Mesenchymal stem cell (in vitro differentiated cells and primary cell): ENCODE measurements at regions not wholly inside any gene's neighbourhood (a gene's known extent, or its start where the extent isn't known, plus 50 kb on each side); places are given as distances from the start of the nearest gene placed in this dataset.

Experiments
- DNase-seq: peaks from one replicate; pipeline ENCODE4 v3.0.0-alpha.2; 2013
- H2AFZ ChIP-seq: one replicate; pipeline ENCODE4 v1.6.1; 2013; ENCODE audit warnings: low read depth, mild to moderate bottlenecking, control low read depth, inconsistent platforms, low read length, moderate library complexity
- H2AK5ac ChIP-seq: 2 replicates; pipeline ENCODE4 v1.6.1; 2013; ENCODE audit warnings: low read length, moderate library complexity, mild to moderate bottlenecking, inconsistent platforms; ENCODE audit not compliant: severe bottlenecking
- H2BK120ac ChIP-seq: one replicate; pipeline ENCODE4 v1.6.1; 2013; ENCODE audit warnings: low read depth, mild to moderate bottlenecking, inconsistent platforms, low read length, moderate library complexity
- H2BK12ac ChIP-seq, 2 experiments: one replicate each; pipeline ENCODE4 v1.6.1; 2013; ENCODE audit warnings: inconsistent platforms in 2 of 2, low read length in 2 of 2, mild to moderate bottlenecking in 2 of 2, moderate library complexity in 2 of 2, control low read depth in 1 of 2
- H2BK15ac ChIP-seq: one replicate; pipeline ENCODE4 v1.6.1; 2013; ENCODE audit warnings: mild to moderate bottlenecking, low read depth, inconsistent platforms; ENCODE audit not compliant: poor library complexity, severe bottlenecking
- H2BK5ac ChIP-seq: 2 replicates; pipeline ENCODE4 v1.6.1; 2013; ENCODE audit warnings: low read depth, mild to moderate bottlenecking, low read length, control low read depth, inconsistent platforms; ENCODE audit not compliant: poor library complexity, severe bottlenecking
- H3K14ac ChIP-seq, 2 experiments: one replicate each; pipeline ENCODE4 v1.6.1; 2013; ENCODE audit warnings: inconsistent platforms in 2 of 2, low read length in 2 of 2, control low read depth in 1 of 2, mild to moderate bottlenecking in 1 of 2, moderate library complexity in 1 of 2
- H3K18ac ChIP-seq, 2 experiments: one replicate each; pipeline ENCODE4 v1.6.1; 2013; ENCODE audit warnings: inconsistent platforms in 2 of 2, low read length in 2 of 2, control low read depth in 1 of 2, low read depth in 1 of 2, mild to moderate bottlenecking in 1 of 2
- H3K23ac ChIP-seq, 2 experiments: one replicate each; pipeline ENCODE4 v1.6.1; 2013; ENCODE audit warnings: inconsistent platforms in 2 of 2, low read length in 2 of 2, mild to moderate bottlenecking in 2 of 2, moderate library complexity in 2 of 2, control low read depth in 1 of 2
- H3K27ac ChIP-seq: 2 replicates; pipeline ENCODE4 v1.5.1; 2013; ENCODE audit warnings: mild to moderate bottlenecking, moderate library complexity, low read length, control low read depth, inconsistent platforms; ENCODE audit not compliant: poor library complexity, severe bottlenecking
- H3K27me3 ChIP-seq, 2 experiments: 2 replicates each; pipeline versions ENCODE4 v1.6.1 to v1.7.0; 2013; ENCODE audit warnings: low read length in 2 of 2, mild to moderate bottlenecking in 2 of 2, moderate library complexity in 2 of 2, control low read depth in 1 of 2, inconsistent platforms in 1 of 2; ENCODE audit not compliant: control insufficient read depth in 1 of 2, insufficient read depth in 1 of 2
- H3K36me3 ChIP-seq, 2 experiments: 2 replicates each; pipeline versions ENCODE4 v1.6.1 to v1.7.0; 2013; ENCODE audit warnings: low read length in 2 of 2, control low read depth in 1 of 2, inconsistent platforms in 1 of 2, low read depth in 1 of 2, mild to moderate bottlenecking in 1 of 2; ENCODE audit not compliant: insufficient read depth in 2 of 2, control insufficient read depth in 1 of 2
- H3K4ac ChIP-seq, 2 experiments: one replicate each; pipeline ENCODE4 v1.6.1; 2013; ENCODE audit warnings: inconsistent platforms in 2 of 2, low read length in 2 of 2, mild to moderate bottlenecking in 2 of 2, moderate library complexity in 2 of 2, control low read depth in 1 of 2, low read depth in 1 of 2
- H3K4me1 ChIP-seq: 2 replicates; pipeline ENCODE4 v1.6.1; 2013; ENCODE audit warnings: low read depth, low read length, control low read depth; ENCODE audit not compliant: control insufficient read depth, insufficient read depth
- H3K4me2 ChIP-seq: 2 replicates; pipeline ENCODE4 v1.6.1; 2013; ENCODE audit warnings: low read length, mild to moderate bottlenecking, inconsistent platforms; ENCODE audit not compliant: poor library complexity, severe bottlenecking
- H3K4me3 ChIP-seq, 2 experiments: 2 replicates each; pipeline versions ENCODE4 v1.5.1 to v1.7.0; 2013; ENCODE audit warnings: low read length in 2 of 2, mild to moderate bottlenecking in 2 of 2, control low read depth in 1 of 2, low read depth in 1 of 2; ENCODE audit not compliant: insufficient read depth in 1 of 2
- H3K79me1 ChIP-seq: replicated peaks from 2 replicates; pipeline ENCODE4 v1.6.1; 2013; ENCODE audit warnings: mild to moderate bottlenecking, control low read depth, low read length, inconsistent platforms; ENCODE audit not compliant: poor library complexity, severe bottlenecking
- H3K9ac ChIP-seq: 2 replicates; pipeline ENCODE4 v1.7.0; 2013; ENCODE audit warnings: mild to moderate bottlenecking, low read length, moderate library complexity
- H3K9me3 ChIP-seq: 2 replicates; pipeline ENCODE4 v1.7.0; 2013; ENCODE audit warnings: mild to moderate bottlenecking, low read length; ENCODE audit not compliant: control insufficient read depth
- H4K8ac ChIP-seq: one replicate; pipeline ENCODE4 v1.6.1; 2013; ENCODE audit warnings: inconsistent platforms, mild to moderate bottlenecking, low read length, moderate library complexity
- H4K91ac ChIP-seq: one replicate; pipeline ENCODE4 v1.6.1; 2013; ENCODE audit warnings: mild to moderate bottlenecking, low read length, inconsistent platforms
- WGBS: methylation state at CpG from one replicate; pipeline ENCODE4 v1.1.7; 2013; ENCODE audit warnings: mixed read lengths; 5-methylcytosine and 5-hydroxymethylcytosine counted together

DNA sequence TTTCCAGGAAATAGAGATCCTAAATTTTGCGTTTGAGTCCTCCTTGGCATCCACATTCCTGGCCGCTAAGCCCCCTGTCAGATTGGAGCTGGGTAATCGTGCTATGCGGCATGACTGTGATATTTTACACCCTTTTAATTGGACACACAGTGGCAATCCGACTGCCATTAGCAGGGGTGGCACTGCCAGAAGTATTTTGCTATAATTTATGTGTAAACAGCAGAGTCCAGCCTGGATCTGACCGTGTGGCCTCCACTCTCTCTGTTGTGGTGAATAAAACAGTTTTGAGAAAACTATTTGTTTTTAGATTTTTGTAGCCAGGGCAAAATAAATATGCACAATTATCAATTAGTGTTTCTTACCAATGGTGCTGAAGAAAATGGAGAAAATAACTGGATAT is 281.0 kb upstream of the IRX2 start:
- Histone ChIP-seq H2AFZ (no peak overlapping the region), H4K91ac (no peak overlapping the region), H3K9me3 (peaks cover 4% of the 10 kb centered on the region), H3K23ac (no peak overlapping the region), H2AK5ac (no peak overlapping the region), H3K4me1 (no peaks in the 10 kb centered on the region), H2BK120ac (no peak overlapping the region), H2BK15ac (no peak overlapping the region), H3K9ac (no peak overlapping the region), H2BK12ac (no peak overlapping the region), H3K4me3 (no peak overlapping the region), H3K14ac (no peak overlapping the region), H3K27ac (no peak overlapping the region), H4K8ac (no peak overlapping the region), H3K18ac (no peak overlapping the region), H3K4ac (no peak overlapping the region), H3K79me1 (no peaks in the 10 kb centered on the region), H3K36me3 (no peaks in the 10 kb centered on the region), H3K4me2 (no peak overlapping the region), H3K27me3 (no peaks in the 10 kb centered on the region), H2BK5ac (no peak overlapping the region)
- WGBS = 57% methylated on average over 6 of the region's 6 CpGs
- DNase-seq = no peak

DNA sequence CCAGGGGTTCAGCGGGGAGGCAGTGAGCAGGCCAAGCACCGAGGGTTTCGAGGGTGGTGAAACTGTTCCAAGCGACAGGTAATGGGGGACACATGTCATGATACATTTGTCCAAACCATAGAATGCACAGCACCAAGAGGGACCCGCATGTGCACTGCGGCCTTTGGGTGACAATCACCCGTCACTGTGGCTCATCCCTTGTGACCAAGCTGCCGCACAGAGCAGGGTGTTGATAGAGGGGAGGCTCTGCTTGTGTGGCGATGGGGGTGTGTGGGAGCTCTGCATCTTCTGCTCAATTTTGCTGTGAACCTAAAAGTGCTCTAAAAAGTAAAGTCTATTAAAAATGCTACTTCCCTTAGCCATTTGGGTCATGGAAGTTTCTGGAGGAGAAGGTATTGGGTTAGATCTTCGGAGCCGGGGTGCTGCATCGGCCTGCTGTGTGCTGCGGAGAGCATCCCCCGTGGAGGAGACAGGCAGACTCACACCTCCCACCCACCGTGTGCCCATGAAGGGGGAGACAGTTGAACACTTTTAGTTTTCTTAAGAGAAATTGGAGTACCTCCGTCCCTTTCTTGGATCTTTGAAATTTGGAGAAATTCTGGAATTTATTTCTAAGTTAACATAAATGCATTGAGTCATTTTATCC is 280.4 kb upstream of the IRX2 start:
- H3K4me2 ChIP-seq = no peak overlapping the region
- peaks cover 4% of the 10 kb centered on the region for H3K9me3 ChIP-seq
- H3K14ac ChIP-seq = no peak overlapping the region
- no peak overlapping the region for H3K4ac ChIP-seq
- no peak overlapping the region for H2BK12ac ChIP-seq
- H3K27me3 ChIP-seq = no peaks in the 10 kb centered on the region
- H2AFZ ChIP-seq = no peak overlapping the region
- H2BK15ac ChIP-seq = no peak overlapping the region
- H4K8ac ChIP-seq = no peak overlapping the region
- no peak overlapping the region for H3K4me3 ChIP-seq
- H3K27ac ChIP-seq = no peak overlapping the region
- H3K9ac ChIP-seq = no peak overlapping the region
- 87% methylated on average over 11 of the region's 16 CpGs for WGBS
- no peak for DNase-seq
- no peak overlapping the region for H2AK5ac ChIP-seq
- H3K18ac ChIP-seq = no peak overlapping the region
- no peaks in the 10 kb centered on the region for H3K36me3 ChIP-seq
- H4K91ac ChIP-seq = no peak overlapping the region
- no peak overlapping the region for H2BK5ac ChIP-seq
- H3K4me1 ChIP-seq = no peaks in the 10 kb centered on the region
- H2BK120ac ChIP-seq = no peak overlapping the region
- no peaks in the 10 kb centered on the region for H3K79me1 ChIP-seq
- H3K23ac ChIP-seq = no peak overlapping the region

DNA sequence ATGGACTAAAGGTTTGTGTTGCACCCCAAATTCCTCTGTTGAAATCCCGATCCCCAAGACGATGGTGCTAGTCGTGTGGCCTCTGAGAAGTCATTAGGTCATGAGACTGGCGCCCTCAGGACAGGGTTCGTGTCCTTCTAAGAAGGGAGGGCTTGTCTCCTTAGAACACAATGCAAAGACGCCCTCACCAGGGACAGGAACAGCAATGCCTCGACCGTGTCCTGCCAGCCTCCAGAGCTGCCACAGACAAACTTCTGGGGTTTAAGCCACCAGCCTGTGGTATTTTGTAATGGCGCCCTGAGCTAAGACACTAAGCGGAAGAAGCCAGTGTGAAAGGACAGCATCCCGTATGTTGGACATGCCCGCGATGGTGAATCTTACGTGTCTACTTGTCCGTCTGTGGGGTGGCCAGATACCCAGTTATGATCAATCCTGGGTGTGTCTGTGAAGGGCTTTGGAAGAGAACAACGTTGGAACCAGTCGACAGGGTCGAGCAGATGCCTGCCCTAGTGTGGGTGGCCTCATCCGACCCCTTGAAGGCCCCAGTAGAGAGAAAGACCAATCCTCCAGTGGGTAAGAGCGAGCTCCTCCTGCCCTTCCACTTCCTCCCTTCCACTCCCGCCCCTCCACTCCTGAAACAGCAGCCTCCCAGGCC is 279.2 kb upstream of the IRX2 start:
- no peak overlapping the region for H3K4me3 ChIP-seq
- H3K79me1 ChIP-seq = no peaks in the 10 kb centered on the region
- H3K36me3 ChIP-seq = no peaks in the 10 kb centered on the region
- no peak overlapping the region for H2BK15ac ChIP-seq
- 85% methylated on average over 21 of the region's 21 CpGs for WGBS
- H2AK5ac ChIP-seq = no peak overlapping the region
- H3K27me3 ChIP-seq = no peaks in the 10 kb centered on the region
- H2BK120ac ChIP-seq = no peak overlapping the region
- H3K4me2 ChIP-seq = no peak overlapping the region
- H4K91ac ChIP-seq = no peak overlapping the region
- no peak overlapping the region for H4K8ac ChIP-seq
- H3K14ac ChIP-seq = no peak overlapping the region
- no peak overlapping the region for H3K4ac ChIP-seq
- no peak overlapping the region for H2BK5ac ChIP-seq
- no peak overlapping the region for H3K9ac ChIP-seq
- no peak overlapping the region for H3K23ac ChIP-seq
- H3K27ac ChIP-seq = no peak overlapping the region
- DNase-seq = no peak
- no peaks in the 10 kb centered on the region for H3K4me1 ChIP-seq
- no peak overlapping the region for H3K18ac ChIP-seq
- no peak overlapping the region for H2AFZ ChIP-seq
- peaks cover 4% of the 10 kb centered on the region for H3K9me3 ChIP-seq
- no peak overlapping the region for H2BK12ac ChIP-seq

DNA sequence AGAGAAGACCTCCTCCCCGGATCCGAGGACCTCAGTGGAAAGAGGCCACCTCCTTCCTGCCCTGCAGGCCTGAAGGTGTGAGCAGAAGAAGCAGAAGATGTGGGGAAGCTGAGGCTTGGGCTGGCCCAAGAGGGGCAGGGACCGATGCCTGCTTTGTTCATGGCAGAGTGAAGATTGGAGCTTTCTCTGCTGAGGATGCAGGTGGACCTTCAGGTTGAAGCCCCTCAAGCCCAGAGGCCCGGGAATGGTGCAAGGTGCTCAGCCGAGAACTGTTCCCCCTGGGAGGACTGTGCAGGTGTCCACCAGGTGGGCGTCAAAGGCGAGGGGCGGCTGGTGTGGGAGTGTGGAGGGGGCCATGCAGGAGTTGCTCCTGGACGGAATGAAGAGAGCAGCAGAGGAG is 277.9 kb upstream of the IRX2 start:
- H3K4me1 ChIP-seq = no peaks in the 10 kb centered on the region
- no peaks in the 10 kb centered on the region for H3K27me3 ChIP-seq
- no peak overlapping the region for H2BK15ac ChIP-seq
- H3K9ac ChIP-seq = no peak overlapping the region
- no peak overlapping the region for H3K18ac ChIP-seq
- H3K36me3 ChIP-seq = no peaks in the 10 kb centered on the region
- H2BK12ac ChIP-seq = no peak overlapping the region
- H3K4me2 ChIP-seq = no peak overlapping the region
- no peak for DNase-seq
- H3K14ac ChIP-seq = no peak overlapping the region
- H3K27ac ChIP-seq = no peak overlapping the region
- H2BK120ac ChIP-seq = no peak overlapping the region
- no peak overlapping the region for H4K8ac ChIP-seq
- WGBS = 88% methylated on average over 9 of the region's 9 CpGs
- no peak overlapping the region for H4K91ac ChIP-seq
- H3K79me1 ChIP-seq = no peaks in the 10 kb centered on the region
- H3K9me3 ChIP-seq = peaks cover 3% of the 10 kb centered on the region
- no peak overlapping the region for H3K4ac ChIP-seq
- H2AFZ ChIP-seq = no peak overlapping the region
- H3K4me3 ChIP-seq = no peak overlapping the region
- no peak overlapping the region for H3K23ac ChIP-seq
- H2AK5ac ChIP-seq = no peak overlapping the region
- H2BK5ac ChIP-seq = no peak overlapping the region
